ENCODE measurements at regions not wholly inside any gene's neighbourhood (a gene's known extent, or its start where the extent isn't known, plus 50 kb on each side); places are given as distances from the start of the nearest gene placed in this dataset.

- H3K4me3 ChIP-seq (ENCODE audit: low read depth, low read length) = no peak overlapping the region
- DNase-seq (ENCODE audit: low read depth) = no peak
- TF ChIP-seq CTCF (conservative IDR thresholded peaks at IDR 0.05; ENCODE audit: low read depth, low read length) = no peak
These were observed 98.4 kb downstream of the GLUL start for GRCh38 chr1:182293119-182293589.

GRCh38 chr1:182292193-182292741 lies 99.3 kb downstream of the GLUL start:
- DNase-seq (ENCODE audit: low read depth) = no peak
- H3K4me3 ChIP-seq (ENCODE audit: low read depth, low read length) = no peak overlapping the region
- no peak for TF ChIP-seq CTCF (conservative IDR thresholded peaks at IDR 0.05; ENCODE audit: low read depth, low read length)

GRCh38 chr1:182291584-182292192 lies 99.9 kb downstream of the GLUL start:
- no peak for DNase-seq (ENCODE audit: low read depth)
- TF ChIP-seq CTCF (conservative IDR thresholded peaks at IDR 0.05; ENCODE audit: low read depth, low read length) = no peak

DNA sequence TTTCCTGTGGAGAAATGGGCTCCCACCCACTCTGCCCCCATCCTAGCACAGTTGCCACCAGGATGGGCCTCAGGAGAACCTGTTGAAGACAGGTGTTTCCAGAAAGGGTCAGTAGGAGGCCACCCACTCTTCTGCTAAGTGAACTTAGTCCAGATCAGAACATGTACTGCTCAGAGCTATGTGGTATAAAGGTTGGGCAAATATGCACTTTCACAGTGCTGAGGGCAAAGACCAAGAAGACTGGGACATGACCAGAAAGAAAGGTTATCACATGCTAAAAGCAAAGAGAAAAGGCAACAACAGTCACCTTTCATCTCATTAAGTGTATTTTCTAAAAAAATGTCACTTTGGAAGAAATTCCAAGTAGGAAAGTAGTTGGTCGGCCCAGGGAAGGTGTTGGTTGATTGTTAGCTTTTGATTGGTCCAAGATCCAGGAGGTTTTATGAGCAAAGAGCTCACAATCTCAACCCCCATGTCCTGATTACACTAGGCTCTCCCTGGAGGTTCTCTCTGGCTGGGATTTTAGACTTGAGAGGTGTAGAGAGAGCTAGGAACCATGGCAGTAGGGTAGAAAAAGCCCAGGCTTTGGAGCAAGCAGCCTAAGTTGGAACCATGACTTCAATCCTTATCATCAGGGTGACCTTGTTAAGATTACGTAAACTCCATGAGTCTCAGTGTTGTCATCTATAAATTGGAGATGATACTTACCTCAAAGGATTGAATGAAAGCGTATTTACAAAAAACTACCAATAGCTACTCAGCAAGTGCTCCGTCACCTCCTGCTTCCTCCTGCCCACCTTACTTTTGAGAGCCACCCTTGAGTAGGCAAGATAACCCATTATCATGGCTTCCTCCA lies 102.6 kb downstream of the GLUL start:
- no peak overlapping the region for H3K4me3 ChIP-seq (ENCODE audit: low read depth, low read length)
- TF ChIP-seq CTCF (conservative IDR thresholded peaks at IDR 0.05; ENCODE audit: low read depth, low read length) = no peak
- no peak for DNase-seq (ENCODE audit: low read depth)

More at GRCh38 chr1:182291584-182292192, 99.9 kb downstream of the GLUL start:
- H3K4me3 ChIP-seq (ENCODE audit: low read depth, low read length) = no peak overlapping the region

- H3K4me3 ChIP-seq (ENCODE audit: low read depth, low read length) = no peak overlapping the region
- no peak for TF ChIP-seq CTCF (conservative IDR thresholded peaks at IDR 0.05; ENCODE audit: low read depth, low read length)
- DNase-seq (ENCODE audit: low read depth) = no peak
These were observed 104.8 kb downstream of the GLUL start for GRCh38 chr1:182286761-182287160.

GRCh38 chr1:182283746-182284544 lies 107.6 kb downstream of the GLUL start:
- TF ChIP-seq CTCF (conservative IDR thresholded peaks at IDR 0.05; ENCODE audit: low read depth, low read length) = no peak
- no peak overlapping the region for H3K4me3 ChIP-seq (ENCODE audit: low read depth, low read length)
- no peak for DNase-seq (ENCODE audit: low read depth)
